ENCODE measurements at regions not wholly inside any gene's neighbourhood (a gene's known extent, or its start where the extent isn't known, plus 50 kb on each side); places are given as distances from the start of the nearest gene placed in this dataset.

- TF ChIP-seq ZXDC (CRISPR knock-in tag; IDR thresholded peaks at IDR 0.05) (no peak), MAFF (IDR thresholded peaks at IDR 0.05; ENCODE audit: low read depth, low read length) (no peak), ZNF24 (IDR thresholded peaks at IDR 0.05) (no peak), HES4 (CRISPR knock-in tag; IDR thresholded peaks at IDR 0.05; ENCODE audit: borderline replicate concordance) (no peak), ZSCAN20 (CRISPR knock-in tag; IDR thresholded peaks at IDR 0.05; ENCODE audit: borderline replicate concordance) (no peak), TARDBP (CRISPR knock-in tag; IDR thresholded peaks at IDR 0.05) (no peak), ZFY (CRISPR knock-in tag; IDR thresholded peaks at IDR 0.05) (no peak), SKI (IDR thresholded peaks at IDR 0.05; ENCODE audit: partially characterized antibody) (no peak)
Measured at GRCh38 chr14:38777401-38777800, 325.6 kb downstream of the SEC23A start (continued).

DNA sequence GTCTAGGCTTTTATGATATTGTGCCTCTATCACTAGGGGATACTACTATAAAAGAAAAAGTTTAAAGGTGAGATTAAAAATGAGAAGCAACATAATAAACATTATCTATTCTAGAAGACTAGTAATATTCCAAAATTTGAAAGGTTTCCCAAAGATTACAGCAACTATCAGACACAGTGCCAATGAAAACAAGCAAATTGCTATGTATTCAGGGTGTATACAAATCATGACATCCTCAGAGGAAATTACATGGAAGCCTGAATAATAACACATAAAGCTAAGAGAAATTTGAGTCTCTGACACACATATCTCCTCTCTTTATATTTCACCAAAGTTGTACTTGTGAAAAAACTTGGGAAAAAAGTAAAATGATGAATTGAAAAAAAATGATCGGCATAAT is 327.0 kb downstream of the SEC23A start:
- ChIA-PET CTCF (ENCODE audit: low intra/inter-chr PET ratio, low total read pairs) (no interaction called here), POLR2A (no interaction called here)
- Histone ChIP-seq H2AFZ (ENCODE audit: low read length) (no peak overlapping the region), H3K9me3 (ENCODE audit: low read length) (no peaks in the 10 kb centered on the region), H3K4me2 (ENCODE audit: low read depth, low read length) (no peak overlapping the region), H3K4me1 (ENCODE audit: insufficient read depth, low read length) (no peaks in the 10 kb centered on the region), H3K36me3 (replicated peaks in 1 of 2; ENCODE audit: control insufficient read depth in 1 of 2, insufficient read depth in 2 of 2, low read length in 2 of 2) (no peaks in the 10 kb centered on the region), H3K9ac (ENCODE audit: insufficient read depth, low read depth, low read length) (no peak overlapping the region), H3K4me3 (replicated peaks in 1 of 3; ENCODE audit: insufficient read depth in 1 of 3, low read depth in 2 of 3, low read length in 3 of 3) (no peak overlapping the region), H3K79me2 (ENCODE audit: insufficient read depth, low read length) (no peaks in the 10 kb centered on the region), H4K20me1 (ENCODE audit: insufficient read depth, low read length) (no peaks in the 10 kb centered on the region), H3K27ac (ENCODE audit: extremely low read length, insufficient read depth, low read length) (no peak overlapping the region), H3K27me3 (ENCODE audit: control insufficient read depth in 1 of 2, insufficient read depth in 2 of 2, low read length in 2 of 2) (no peaks in the 10 kb centered on the region)
- ATAC-seq (no peak), DNase-seq (ENCODE audit: low spot score) (no peak), FAIRE-seq (no peak)
- intact Hi-C loops (cut with micrococcal nuclease; ENCODE audit: unreplicated experiment) (no loop called here), in situ Hi-C loops (cut with HindIII; ENCODE audit: extremely low pct_ligation_motif_present, low pct_unique_long_range_greater_than_20kb) (no loop called here)
- no TSS peak for BruUV-seq (replicated peaks)
- WGBS (ENCODE audit: low lambda C conversion rate) = 36% methylated on average over 1 of the region's 1 CpG
- TF ChIP-seq ZNF878 (CRISPR knock-in tag; IDR thresholded peaks at IDR 0.05) (no peak), XRCC5 (optimal IDR thresholded peaks at IDR 0.05; ENCODE audit: low read length) (no peak), ZNF816 (CRISPR knock-in tag; IDR thresholded peaks at IDR 0.05; ENCODE audit: borderline replicate concordance) (no peak), SMAD3 (CRISPR knock-in tag; IDR thresholded peaks at IDR 0.05) (no peak), YEATS2 (CRISPR knock-in tag; IDR thresholded peaks at IDR 0.05; ENCODE audit: borderline replicate concordance) (no peak), MED8 (CRISPR knock-in tag; IDR thresholded peaks at IDR 0.05; ENCODE audit: insufficient replicate concordance) (no peak), GATAD2A (CRISPR knock-in tag; IDR thresholded peaks at IDR 0.05) (no peak), ZNF558 (CRISPR knock-in tag; IDR thresholded peaks at IDR 0.05; ENCODE audit: borderline replicate concordance) (no peak), TBX3 (IDR thresholded peaks at IDR 0.05; ENCODE audit: borderline replicate concordance) (no peak), ZNF234 (CRISPR knock-in tag; conservative IDR thresholded peaks at IDR 0.05) (no peak), RFX3 (CRISPR knock-in tag; IDR thresholded peaks at IDR 0.05) (no peak), TBP (CRISPR knock-in tag; IDR thresholded peaks at IDR 0.05) (no peak), CBX5 (CRISPR knock-in tag; IDR thresholded peaks at IDR 0.05; ENCODE audit: borderline replicate concordance) (no peak), CREB1 (IDR thresholded peaks at IDR 0.05) (no peak), CREB1 (CRISPR knock-in tag; IDR thresholded peaks at IDR 0.05) (no peak)
- TF ChIP-seq, protein P1, sequence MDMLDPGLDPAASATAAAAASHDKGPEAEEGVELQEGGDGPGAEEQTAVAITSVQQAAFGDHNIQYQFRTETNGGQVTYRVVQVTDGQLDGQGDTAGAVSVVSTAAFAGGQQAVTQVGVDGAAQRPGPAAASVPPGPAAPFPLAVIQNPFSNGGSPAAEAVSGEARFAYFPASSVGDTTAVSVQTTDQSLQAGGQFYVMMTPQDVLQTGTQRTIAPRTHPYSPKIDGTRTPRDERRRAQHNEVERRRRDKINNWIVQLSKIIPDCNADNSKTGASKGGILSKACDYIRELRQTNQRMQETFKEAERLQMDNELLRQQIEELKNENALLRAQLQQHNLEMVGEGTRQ (IDR thresholded peaks at IDR 0.05; ENCODE audit: low read depth, low read length) = no peak
- TF ChIP-seq, protein P1 (CRISPR knock-in tag; IDR thresholded peaks at IDR 0.05; ENCODE audit: borderline replicate concordance) = no peak

All from HepG2 (cell line).